Body of pancreas (tissue), 4 donors: ENCODE measurements at regions not wholly inside any gene's neighbourhood (a gene's known extent, or its start where the extent isn't known, plus 50 kb on each side); places are given as distances from the start of the nearest gene placed in this dataset.

Experiments used
- POLR2A ChIP-seq, 3 donors: fragments of 450-650 bp; IDR thresholded peaks; one replicate each; pipeline ENCODE4 v1.6.1; 2016; ENCODE audit warnings: antibody characterized with exemption in 3 of 3, mild to moderate bottlenecking in 2 of 3
- TF ChIP-seq, protein P1 (sequence below), 7 experiments: fragments of 450-650 bp in 4 of 7; fragments of 200-600 bp in 3 of 7; sonication (generic) in 3 of 7; IDR thresholded peaks; one replicate each; pipeline ENCODE4 v1.5.1; 2016 to 2019; ENCODE audit warnings: antibody characterized with exemption in 7 of 7

GRCh38 chr2:136179602-136179975 is 61.6 kb upstream of the CXCR4 start:
- TF ChIP-seq, protein P1, sequence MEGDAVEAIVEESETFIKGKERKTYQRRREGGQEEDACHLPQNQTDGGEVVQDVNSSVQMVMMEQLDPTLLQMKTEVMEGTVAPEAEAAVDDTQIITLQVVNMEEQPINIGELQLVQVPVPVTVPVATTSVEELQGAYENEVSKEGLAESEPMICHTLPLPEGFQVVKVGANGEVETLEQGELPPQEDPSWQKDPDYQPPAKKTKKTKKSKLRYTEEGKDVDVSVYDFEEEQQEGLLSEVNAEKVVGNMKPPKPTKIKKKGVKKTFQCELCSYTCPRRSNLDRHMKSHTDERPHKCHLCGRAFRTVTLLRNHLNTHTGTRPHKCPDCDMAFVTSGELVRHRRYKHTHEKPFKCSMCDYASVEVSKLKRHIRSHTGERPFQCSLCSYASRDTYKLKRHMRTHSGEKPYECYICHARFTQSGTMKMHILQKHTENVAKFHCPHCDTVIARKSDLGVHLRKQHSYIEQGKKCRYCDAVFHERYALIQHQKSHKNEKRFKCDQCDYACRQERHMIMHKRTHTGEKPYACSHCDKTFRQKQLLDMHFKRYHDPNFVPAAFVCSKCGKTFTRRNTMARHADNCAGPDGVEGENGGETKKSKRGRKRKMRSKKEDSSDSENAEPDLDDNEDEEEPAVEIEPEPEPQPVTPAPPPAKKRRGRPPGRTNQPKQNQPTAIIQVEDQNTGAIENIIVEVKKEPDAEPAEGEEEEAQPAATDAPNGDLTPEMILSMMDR (IDR thresholded peaks at IDR 0.05) = no peak
- TF ChIP-seq POLR2A (IDR thresholded peaks at IDR 0.05) = no peak
